Activated T-cell treated with anti-CD3 and anti-CD28 coated beads, Interleukin-2, amount 50 U/mL, for 24 hours (primary cell): ENCODE measurements at regions not wholly inside any gene's neighbourhood (a gene's known extent, or its start where the extent isn't known, plus 50 kb on each side); places are given as distances from the start of the nearest gene placed in this dataset.

Source experiments
- DNase-seq: peaks from one replicate; pipeline ENCODE4 v3.0.0-alpha.2; 2020
- H3K27ac Mint-ChIP-seq: 2 replicates; pipeline ENCODE4 v1.8.0; 2020; ENCODE audit warnings: mild to moderate bottlenecking, mixed read lengths
- H3K27me3 Mint-ChIP-seq: 2 replicates; pipeline ENCODE4 v1.8.0; 2020; ENCODE audit warnings: mixed read lengths
- H3K36me3 Mint-ChIP-seq: 2 replicates; pipeline ENCODE4 v1.8.0; 2020; ENCODE audit warnings: low read depth, mixed read lengths
- H3K4me1 Mint-ChIP-seq: 2 replicates; pipeline ENCODE4 v1.8.0; 2020; ENCODE audit warnings: low read depth, mixed read lengths
- H3K4me3 Mint-ChIP-seq: 2 replicates; pipeline ENCODE4 v1.8.0; 2020; ENCODE audit warnings: mild to moderate bottlenecking, moderate library complexity, mixed read lengths
- H3K9me3 Mint-ChIP-seq: 2 replicates; pipeline ENCODE4 v1.8.0; 2020; ENCODE audit warnings: mixed read lengths

DNA sequence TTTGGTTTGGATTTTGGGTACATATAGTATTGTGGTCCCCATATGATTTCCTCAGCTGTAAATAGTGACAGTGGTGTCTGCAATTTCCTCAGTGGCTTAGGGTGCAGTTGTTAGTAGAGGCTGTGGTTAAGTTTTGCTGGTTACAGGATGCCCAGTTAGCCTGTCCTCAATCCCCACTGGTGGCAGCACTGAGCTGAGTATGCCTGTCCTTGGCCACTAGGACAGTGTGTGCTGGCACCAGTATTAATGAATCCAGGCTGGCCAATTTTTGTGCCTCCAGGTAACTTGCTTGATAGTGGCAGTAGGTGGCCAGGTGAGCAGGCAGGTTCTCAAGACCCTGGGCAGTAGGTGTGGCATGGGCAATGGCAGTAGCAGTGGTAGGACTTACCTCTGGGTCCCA lies 973.1 kb downstream of the TMEM182 start:
- no peak overlapping the region for H3K4me3 Mint-ChIP-seq
- H3K27me3 Mint-ChIP-seq = no peaks in the 10 kb centered on the region
- DNase-seq = no peak
- no peaks in the 10 kb centered on the region for H3K4me1 Mint-ChIP-seq
- no peaks in the 10 kb centered on the region for H3K36me3 Mint-ChIP-seq
- no peak overlapping the region for H3K27ac Mint-ChIP-seq
- H3K9me3 Mint-ChIP-seq = peaks cover 45% of the 10 kb centered on the region

DNA sequence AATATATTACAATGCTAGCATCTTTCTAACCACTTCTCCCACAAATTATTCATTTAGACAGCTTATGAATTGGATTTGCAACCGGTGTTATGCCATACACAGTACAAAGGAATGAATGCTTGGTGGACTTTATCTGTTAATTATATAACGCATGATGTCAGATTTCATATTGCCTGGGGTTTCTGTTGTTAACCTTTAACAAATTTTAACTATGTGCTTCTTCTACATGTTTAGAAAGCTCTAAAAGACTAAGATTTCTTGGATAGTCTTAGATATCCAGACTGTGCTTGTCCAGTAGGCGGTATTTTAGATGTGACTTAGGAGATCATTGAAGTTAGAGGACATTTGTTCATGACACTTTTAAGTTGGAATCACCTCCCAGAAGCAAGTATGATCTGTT lies 976.3 kb downstream of the TMEM182 start:
- Mint-ChIP-seq H3K9me3 (peaks cover 33% of the 10 kb centered on the region), H3K4me3 (no peak overlapping the region), H3K36me3 (no peaks in the 10 kb centered on the region), H3K27me3 (no peaks in the 10 kb centered on the region), H3K27ac (no peak overlapping the region), H3K4me1 (no peaks in the 10 kb centered on the region)
- DNase-seq = no peak

DNA sequence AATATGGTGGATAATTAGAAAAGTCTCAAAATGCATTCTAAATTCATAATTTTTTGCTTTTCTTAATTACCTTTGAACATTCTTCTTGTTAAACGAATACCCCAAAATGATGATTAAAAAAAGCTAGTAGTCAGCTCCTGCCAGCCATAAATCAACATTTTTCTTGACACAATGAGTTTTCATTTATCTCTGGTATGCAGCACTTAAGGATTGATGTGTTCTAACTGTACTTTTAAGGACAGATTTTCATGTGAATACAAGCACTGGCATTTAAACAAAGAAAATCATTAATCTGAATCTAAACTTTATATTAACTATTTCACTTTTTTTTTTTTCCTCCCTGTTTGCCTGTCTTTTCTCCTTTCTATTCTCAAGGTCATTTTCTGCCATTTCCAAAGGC lies 976.8 kb downstream of the TMEM182 start:
- H3K9me3 Mint-ChIP-seq = peaks cover 29% of the 10 kb centered on the region
- H3K27me3 Mint-ChIP-seq = no peaks in the 10 kb centered on the region
- H3K4me3 Mint-ChIP-seq = no peak overlapping the region
- H3K36me3 Mint-ChIP-seq = no peaks in the 10 kb centered on the region
- no peak for DNase-seq
- no peak overlapping the region for H3K27ac Mint-ChIP-seq
- no peaks in the 10 kb centered on the region for H3K4me1 Mint-ChIP-seq

DNA sequence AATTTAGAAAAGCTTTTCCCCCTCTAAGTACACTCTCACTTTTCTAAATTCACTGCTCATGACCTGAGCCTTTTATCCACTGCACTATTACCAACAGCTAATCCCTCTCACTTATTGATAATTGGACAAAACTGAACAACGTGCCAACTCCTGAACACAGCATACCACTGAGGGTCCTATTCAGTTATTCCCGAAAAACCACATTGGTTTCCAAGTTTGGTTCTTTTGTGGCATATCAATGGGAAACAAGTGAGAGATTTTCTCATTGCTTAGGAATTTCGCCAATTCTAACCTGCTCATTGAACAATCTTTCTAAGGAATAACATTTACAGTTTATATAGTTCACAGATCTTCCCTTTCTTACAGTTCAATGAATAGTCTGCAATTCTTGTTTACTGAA lies 977.4 kb downstream of the TMEM182 start:
- no peaks in the 10 kb centered on the region for H3K36me3 Mint-ChIP-seq
- DNase-seq = no peak
- no peaks in the 10 kb centered on the region for H3K27me3 Mint-ChIP-seq
- no peaks in the 10 kb centered on the region for H3K4me1 Mint-ChIP-seq
- H3K4me3 Mint-ChIP-seq = no peak overlapping the region
- H3K27ac Mint-ChIP-seq = no peak overlapping the region
- peaks cover 23% of the 10 kb centered on the region for H3K9me3 Mint-ChIP-seq

DNA sequence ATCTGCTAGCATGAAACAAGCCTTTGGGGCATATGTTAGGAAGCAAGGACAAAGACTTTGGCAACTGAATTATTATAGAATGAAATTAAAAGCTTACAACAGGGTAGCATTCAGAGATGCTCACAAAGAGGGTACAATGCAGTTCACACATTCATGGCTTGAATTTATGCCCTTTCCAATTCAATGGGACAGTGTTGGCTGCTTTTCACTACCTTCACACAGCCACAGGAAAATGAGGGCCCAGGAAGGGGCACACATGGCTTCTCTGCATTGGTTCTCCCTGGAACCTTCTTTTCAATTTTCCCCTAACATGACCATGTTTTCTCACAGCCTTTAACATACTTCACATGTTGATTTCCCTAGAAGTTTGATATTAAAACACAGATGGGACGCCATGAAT lies 978.1 kb downstream of the TMEM182 start:
- Mint-ChIP-seq H3K27ac (no peak overlapping the region), H3K4me1 (no peaks in the 10 kb centered on the region), H3K36me3 (no peaks in the 10 kb centered on the region), H3K27me3 (no peaks in the 10 kb centered on the region), H3K4me3 (no peak overlapping the region), H3K9me3 (peaks cover 19% of the 10 kb centered on the region)
- no peak for DNase-seq

DNA sequence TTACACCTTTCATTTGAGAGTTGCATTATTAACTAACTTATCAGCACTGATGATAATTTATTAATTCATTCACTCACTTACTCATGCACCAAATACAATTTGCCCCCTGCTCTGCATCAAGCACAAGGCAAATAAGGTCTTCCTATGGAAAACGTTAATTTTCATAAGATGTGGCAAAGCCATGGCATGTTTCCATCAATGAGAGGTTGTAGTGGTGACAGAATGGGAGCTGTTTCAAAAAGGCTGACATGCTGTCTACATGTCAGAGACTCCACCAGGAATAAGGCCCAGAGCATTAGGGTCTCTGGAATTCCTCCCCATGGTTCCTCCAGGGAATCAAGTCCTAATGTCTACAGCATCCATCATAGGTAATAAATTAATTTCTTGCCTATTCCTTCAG lies 978.8 kb downstream of the TMEM182 start:
- no peak overlapping the region for H3K27ac Mint-ChIP-seq
- DNase-seq = no peak
- peaks cover 19% of the 10 kb centered on the region for H3K9me3 Mint-ChIP-seq
- no peaks in the 10 kb centered on the region for H3K36me3 Mint-ChIP-seq
- no peak overlapping the region for H3K4me3 Mint-ChIP-seq
- no peaks in the 10 kb centered on the region for H3K4me1 Mint-ChIP-seq
- H3K27me3 Mint-ChIP-seq = no peaks in the 10 kb centered on the region

DNA sequence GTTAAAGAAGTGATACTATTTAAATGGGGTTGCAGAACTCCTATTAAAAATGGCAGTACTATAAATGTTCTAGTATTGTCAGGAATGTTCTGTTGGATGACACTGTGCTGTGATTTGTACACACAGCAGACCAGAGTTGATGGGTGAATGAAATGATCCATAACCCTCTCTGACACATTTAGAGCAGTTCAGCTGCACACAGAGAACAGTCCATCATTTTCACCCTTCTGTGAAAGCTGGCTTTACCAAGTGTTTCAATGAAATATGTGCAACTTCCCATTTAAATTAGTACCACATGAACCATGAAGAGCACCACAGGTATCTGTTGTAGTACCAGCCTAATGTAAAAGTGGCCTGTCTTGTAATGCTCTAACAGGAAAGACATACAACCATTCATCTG lies 981.4 kb downstream of the TMEM182 start:
- Mint-ChIP-seq H3K9me3 (peaks cover 14% of the 10 kb centered on the region), H3K4me1 (no peaks in the 10 kb centered on the region), H3K27ac (no peak overlapping the region), H3K27me3 (no peaks in the 10 kb centered on the region), H3K36me3 (no peaks in the 10 kb centered on the region), H3K4me3 (no peak overlapping the region)
- DNase-seq = no peak

DNA sequence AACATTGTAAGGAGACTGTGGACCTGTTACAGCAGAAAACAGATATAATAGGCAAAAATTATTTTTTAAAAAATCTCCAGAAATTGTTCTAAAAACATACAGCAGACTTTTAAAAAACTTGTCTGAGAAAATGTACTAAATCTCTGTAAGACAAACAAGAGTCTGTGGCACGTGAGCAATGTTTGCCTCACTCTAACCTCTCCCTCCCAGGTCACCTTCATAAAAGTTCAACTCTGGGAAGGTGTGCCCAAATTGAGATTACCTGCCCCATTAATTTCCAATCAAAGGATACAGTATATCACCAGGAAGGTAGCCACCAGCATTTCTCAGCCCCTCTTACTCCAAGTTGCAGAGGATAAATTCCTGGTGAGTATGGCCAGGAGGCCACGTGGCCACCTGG lies 992.7 kb downstream of the TMEM182 start:
- no peaks in the 10 kb centered on the region for H3K36me3 Mint-ChIP-seq
- no peak overlapping the region for H3K27ac Mint-ChIP-seq
- H3K4me1 Mint-ChIP-seq = no peaks in the 10 kb centered on the region
- DNase-seq = no peak
- peaks cover 11% of the 10 kb centered on the region for H3K9me3 Mint-ChIP-seq
- H3K27me3 Mint-ChIP-seq = no peaks in the 10 kb centered on the region
- no peak overlapping the region for H3K4me3 Mint-ChIP-seq

DNA sequence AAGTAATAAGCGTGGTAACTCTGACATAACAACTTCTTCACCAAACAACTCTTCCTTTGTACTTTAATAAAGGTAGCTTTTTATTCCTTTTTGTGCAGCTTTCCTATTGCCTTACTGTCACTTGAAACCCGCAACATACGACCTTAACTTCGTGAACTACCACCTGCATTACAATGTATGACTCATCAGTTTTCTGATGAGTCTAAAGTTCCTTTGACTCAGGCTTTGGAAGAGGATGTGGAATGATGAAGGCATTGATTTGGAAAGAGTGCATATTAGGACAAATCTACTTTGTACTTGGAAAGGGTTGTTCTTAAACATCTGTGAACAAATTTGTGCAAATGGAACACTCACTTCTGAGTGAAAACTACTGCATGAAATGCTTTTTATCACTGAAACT lies 1012.1 kb downstream of the TMEM182 start:
- no peaks in the 10 kb centered on the region for H3K27me3 Mint-ChIP-seq
- no peak for DNase-seq
- H3K4me1 Mint-ChIP-seq = no peaks in the 10 kb centered on the region
- no peak overlapping the region for H3K4me3 Mint-ChIP-seq
- no peaks in the 10 kb centered on the region for H3K36me3 Mint-ChIP-seq
- H3K9me3 Mint-ChIP-seq = peaks cover 21% of the 10 kb centered on the region
- H3K27ac Mint-ChIP-seq = no peak overlapping the region

DNA sequence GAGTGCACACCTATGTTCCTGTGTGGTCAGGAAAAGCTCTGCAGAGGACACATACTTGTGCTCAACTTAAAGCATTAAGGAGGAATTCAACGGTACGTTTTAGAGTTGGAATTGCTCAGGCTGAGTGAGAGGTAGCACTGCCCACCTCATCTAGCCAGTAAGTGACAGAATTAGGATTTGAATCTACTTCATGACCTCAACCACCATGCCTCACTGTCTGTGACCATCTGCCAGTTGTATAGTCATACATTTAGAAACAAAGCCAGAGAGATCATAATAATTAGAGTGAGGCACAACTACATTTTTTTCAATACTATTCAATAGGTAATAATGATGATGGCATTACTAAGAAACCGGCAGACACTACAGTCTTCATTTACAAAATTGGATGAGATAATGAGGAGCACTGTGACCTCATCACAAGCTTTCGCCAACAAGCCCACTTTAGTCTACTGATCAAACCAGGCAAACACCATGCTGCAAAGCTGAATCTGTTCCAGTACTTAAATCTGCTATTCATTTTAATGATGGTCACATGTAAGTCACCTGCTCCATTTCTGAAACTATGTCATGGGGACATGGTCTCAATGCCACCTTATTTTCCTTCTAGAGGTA lies 1018.4 kb downstream of the TMEM182 start:
- Mint-ChIP-seq H3K9me3 (peaks cover 3% of the 10 kb centered on the region), H3K36me3 (no peaks in the 10 kb centered on the region), H3K27ac (no peak overlapping the region), H3K27me3 (no peaks in the 10 kb centered on the region), H3K4me1 (no peaks in the 10 kb centered on the region), H3K4me3 (no peak overlapping the region)
- DNase-seq = no peak

DNA sequence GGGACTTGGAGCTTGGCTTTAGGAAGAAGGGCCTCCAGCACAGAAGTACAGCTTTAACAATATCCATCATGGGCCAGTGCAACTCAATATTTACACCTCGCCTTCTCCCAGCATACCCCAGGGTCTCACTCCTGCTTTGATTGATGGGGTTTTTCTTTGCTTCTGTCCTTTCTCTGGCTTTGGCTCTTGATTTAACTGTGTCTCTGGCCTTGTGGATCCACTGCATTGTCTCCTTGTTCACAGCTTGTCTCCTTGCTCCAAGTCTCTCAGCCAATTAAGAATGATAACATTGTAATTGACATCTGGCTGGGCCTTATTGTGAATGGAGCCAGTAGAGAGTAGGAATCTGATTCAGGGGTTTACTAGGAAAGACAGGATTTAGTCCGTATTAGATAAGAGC lies 1019.5 kb downstream of the TMEM182 start:
- no peak overlapping the region for H3K27ac Mint-ChIP-seq
- DNase-seq = no peak
- H3K4me1 Mint-ChIP-seq = no peaks in the 10 kb centered on the region
- H3K9me3 Mint-ChIP-seq = peaks cover 3% of the 10 kb centered on the region
- no peak overlapping the region for H3K4me3 Mint-ChIP-seq
- no peaks in the 10 kb centered on the region for H3K27me3 Mint-ChIP-seq
- H3K36me3 Mint-ChIP-seq = no peaks in the 10 kb centered on the region

DNA sequence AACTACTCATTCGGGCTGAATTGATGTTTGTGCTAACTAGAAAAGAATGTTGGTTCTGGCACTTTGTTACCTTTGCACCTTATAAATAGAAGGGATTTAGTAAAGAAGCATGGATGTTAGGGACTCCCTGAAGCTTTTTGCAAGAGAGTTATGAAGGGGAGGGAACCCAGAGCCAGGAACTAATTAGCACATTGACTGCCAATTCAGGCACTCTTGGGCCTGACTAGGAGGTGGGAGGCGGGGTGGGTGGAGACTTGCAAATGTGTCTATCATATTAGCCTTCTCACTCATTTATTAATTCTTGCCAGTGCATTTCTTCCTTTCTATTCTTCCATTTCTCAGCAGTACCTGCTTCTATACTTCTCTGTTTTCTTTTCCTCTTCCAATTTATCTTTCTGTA lies 1022.4 kb downstream of the TMEM182 start:
- no peaks in the 10 kb centered on the region for H3K36me3 Mint-ChIP-seq
- H3K9me3 Mint-ChIP-seq = no peaks in the 10 kb centered on the region
- no peak for DNase-seq
- H3K27ac Mint-ChIP-seq = no peak overlapping the region
- H3K4me3 Mint-ChIP-seq = no peak overlapping the region
- no peaks in the 10 kb centered on the region for H3K4me1 Mint-ChIP-seq
- no peaks in the 10 kb centered on the region for H3K27me3 Mint-ChIP-seq

DNA sequence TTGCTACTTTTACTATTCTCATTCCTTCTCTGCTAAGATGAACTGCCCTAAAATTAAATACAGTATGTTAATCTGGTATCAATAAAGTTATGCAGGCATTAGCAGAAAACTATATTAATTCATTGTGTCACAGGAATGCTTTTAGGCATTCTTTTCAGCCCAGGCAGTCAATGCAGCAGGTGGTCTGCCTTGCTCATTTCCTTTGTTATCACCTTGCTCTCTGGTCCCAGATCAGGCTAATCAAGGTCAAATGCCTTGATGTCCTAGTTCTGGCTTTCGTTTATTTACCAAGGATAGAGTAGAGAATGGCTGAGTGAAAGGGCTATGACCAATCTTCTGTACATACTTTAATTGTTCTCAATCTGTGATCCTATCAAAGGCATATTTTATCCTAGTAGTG lies 1023.6 kb downstream of the TMEM182 start:
- H3K27ac Mint-ChIP-seq = no peak overlapping the region
- H3K9me3 Mint-ChIP-seq = no peaks in the 10 kb centered on the region
- no peaks in the 10 kb centered on the region for H3K27me3 Mint-ChIP-seq
- DNase-seq = no peak
- H3K4me3 Mint-ChIP-seq = no peak overlapping the region
- no peaks in the 10 kb centered on the region for H3K4me1 Mint-ChIP-seq
- no peaks in the 10 kb centered on the region for H3K36me3 Mint-ChIP-seq

DNA sequence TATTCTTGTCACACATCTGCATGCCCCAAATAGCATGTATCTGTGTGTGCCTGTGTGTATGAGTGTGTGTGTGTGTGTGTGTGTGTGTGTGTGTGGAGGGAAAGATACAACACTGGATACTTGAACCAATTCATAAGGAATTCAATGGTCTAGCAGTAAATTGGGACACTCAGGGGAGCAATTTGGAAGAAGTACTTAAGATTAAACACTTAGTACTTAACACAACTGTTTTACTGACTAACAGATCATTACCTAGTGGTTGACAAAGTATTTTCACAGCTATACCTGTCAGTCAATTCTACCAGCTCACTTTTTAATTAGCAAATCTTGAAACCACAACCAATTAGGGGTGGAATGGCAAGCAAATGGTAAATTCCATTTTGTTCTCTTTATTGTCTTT lies 1024.1 kb downstream of the TMEM182 start:
- Mint-ChIP-seq H3K4me1 (no peaks in the 10 kb centered on the region), H3K27me3 (no peaks in the 10 kb centered on the region), H3K4me3 (no peak overlapping the region), H3K9me3 (no peaks in the 10 kb centered on the region), H3K27ac (no peak overlapping the region), H3K36me3 (no peaks in the 10 kb centered on the region)
- no peak for DNase-seq

DNA sequence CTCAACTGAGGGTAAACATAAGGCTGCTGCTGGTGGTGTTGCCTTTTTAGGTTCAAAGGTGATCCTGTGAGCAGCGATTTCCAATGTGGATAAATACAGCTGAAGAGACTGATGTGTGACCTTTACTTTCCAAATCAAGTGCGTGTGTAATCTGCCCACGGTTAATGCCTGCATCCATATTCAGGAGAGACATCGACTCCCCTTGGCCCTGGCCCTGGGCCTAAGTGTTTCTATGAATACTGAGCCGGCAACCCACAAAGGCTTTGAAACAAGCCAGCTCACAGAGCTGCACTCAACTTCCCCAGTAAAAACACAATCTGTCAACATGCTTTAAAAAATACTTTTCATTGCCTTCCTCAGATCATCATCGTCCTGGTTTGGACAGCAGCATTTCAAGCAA lies 1026.6 kb downstream of the TMEM182 start:
- Mint-ChIP-seq H3K9me3 (no peaks in the 10 kb centered on the region), H3K36me3 (no peaks in the 10 kb centered on the region), H3K4me3 (no peak overlapping the region), H3K4me1 (no peaks in the 10 kb centered on the region), H3K27me3 (no peaks in the 10 kb centered on the region), H3K27ac (no peak overlapping the region)
- no peak for DNase-seq

DNA sequence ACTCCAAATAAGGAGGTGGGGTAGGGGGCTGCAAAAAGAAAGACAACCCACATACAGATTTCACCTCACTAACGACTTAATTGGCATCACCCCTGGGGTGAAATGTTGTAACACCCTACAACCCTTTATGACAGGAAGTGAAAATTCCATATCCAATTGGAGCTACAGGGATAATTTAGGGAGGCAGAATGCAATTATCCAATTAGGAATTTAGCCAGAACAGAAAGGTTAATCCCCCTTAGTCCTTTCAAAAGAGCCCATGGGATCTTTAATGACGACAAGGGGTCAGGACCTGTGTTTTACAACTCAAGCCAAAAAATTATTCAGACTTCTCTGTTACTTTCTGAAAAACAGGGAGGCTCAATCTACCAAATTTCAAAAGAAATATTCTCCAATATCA lies 1027.1 kb downstream of the TMEM182 start:
- Mint-ChIP-seq H3K36me3 (no peaks in the 10 kb centered on the region), H3K4me3 (no peak overlapping the region), H3K27ac (no peak overlapping the region), H3K4me1 (no peaks in the 10 kb centered on the region), H3K9me3 (no peaks in the 10 kb centered on the region), H3K27me3 (no peaks in the 10 kb centered on the region)
- DNase-seq = no peak
